WTC11 (cell line): ENCODE measurements at regions not wholly inside any gene's neighbourhood (a gene's known extent, or its start where the extent isn't known, plus 50 kb on each side); places are given as distances from the start of the nearest gene placed in this dataset.

Experiments
- ATAC-seq: fragments of 200-7000 bp; cut with Tn5 transposase; 2 replicates; pipeline ENCODE4 v1.10.0; 2021; ENCODE audit warnings: mild to moderate bottlenecking, moderate library complexity
- CTCF ChIA-PET: fragments of 300-600 bp; sonication (Branson Sonifier 250); formaldehyde crosslinking; loops from one replicate; lab custom pipeline; 2021; ENCODE audit warnings: antibody characterized with exemption; lab: Charles Lee
- POLR2A ChIA-PET: fragments of 350-600 bp; sonication (Branson Sonifier 250); formaldehyde crosslinking; loops from one replicate; lab custom pipeline; 2021; ENCODE audit warnings: antibody characterized with exemption; lab: Charles Lee
- DNase-seq: peaks from one replicate; pipeline ENCODE4 v3.0.0; 2021; ENCODE audit warnings: low spot score
- H3K27ac Mint-ChIP-seq: 2 replicates; pipeline ENCODE4 v1.8.0; 2021; ENCODE audit warnings: mixed read lengths
- H3K27me3 Mint-ChIP-seq: 2 replicates; pipeline ENCODE4 v1.8.0; 2021; ENCODE audit warnings: low read depth, mild to moderate bottlenecking, moderate library complexity, mixed read lengths
- H3K36me3 Mint-ChIP-seq: 2 replicates; pipeline ENCODE4 v1.8.0; 2021; ENCODE audit warnings: mixed read lengths
- H3K4me1 Mint-ChIP-seq: 2 replicates; pipeline ENCODE4 v1.8.0; 2022; ENCODE audit warnings: mixed read lengths
- H3K4me3 Mint-ChIP-seq: 2 replicates; pipeline ENCODE4 v1.8.0; 2021; ENCODE audit warnings: mild to moderate bottlenecking, moderate library complexity, mixed read lengths
- H3K9me3 Mint-ChIP-seq: 2 replicates; pipeline ENCODE4 v1.8.0; 2021; ENCODE audit warnings: mixed read lengths
- E2F1 ChIP-seq: sonication (generic); formaldehyde crosslinking; IDR thresholded peaks from 2 replicates; pipeline ENCODE4 v1.8.0; 2022; ENCODE audit warnings: mild to moderate bottlenecking, missing genetic modification reagents
- ETV6 ChIP-seq: sonication (generic); formaldehyde crosslinking; IDR thresholded peaks from 2 replicates; pipeline ENCODE4 v1.8.1; 2022; ENCODE audit warnings: mild to moderate bottlenecking, missing genetic modification reagents
- FOXP4 ChIP-seq: sonication (generic); formaldehyde crosslinking; IDR thresholded peaks from 2 replicates; pipeline ENCODE4 v1.8.0; 2022; ENCODE audit warnings: mild to moderate bottlenecking, missing genetic modification reagents
- KAT7 ChIP-seq: sonication (generic); formaldehyde crosslinking; IDR thresholded peaks from 2 replicates; pipeline ENCODE4 v1.8.1; 2023; ENCODE audit warnings: missing genetic modification reagents, mild to moderate bottlenecking, borderline replicate concordance
- MXD4 ChIP-seq: fragments of 250-450 bp; sonication (Bioruptor Pico); IDR thresholded peaks from 2 replicates; pipeline ENCODE4 v1.8.0; 2021; ENCODE audit warnings: mild to moderate bottlenecking, moderate library complexity, borderline replicate concordance
- TEAD1 ChIP-seq: sonication (generic); formaldehyde crosslinking; IDR thresholded peaks from 2 replicates; pipeline ENCODE4 v1.8.0; 2022; ENCODE audit warnings: mild to moderate bottlenecking, missing genetic modification reagents
- TP53 ChIP-seq: sonication (generic); formaldehyde crosslinking; IDR thresholded peaks from 2 replicates; pipeline ENCODE4 v1.8.1; 2023; ENCODE audit warnings: mild to moderate bottlenecking, missing genetic modification reagents
- ZNF232 ChIP-seq: sonication (generic); formaldehyde crosslinking; IDR thresholded peaks from 2 replicates; pipeline ENCODE4 v1.8.0; 2022; ENCODE audit warnings: mild to moderate bottlenecking, missing genetic modification reagents
- ZNF423 ChIP-seq: fragments of 250-450 bp; sonication (Bioruptor Pico); IDR thresholded peaks from 2 replicates; pipeline ENCODE4 v2.1.2; 2022; ENCODE audit warnings: mild to moderate bottlenecking, moderate library complexity
- TF ChIP-seq, protein P1 (sequence below): sonication (generic); formaldehyde crosslinking; IDR thresholded peaks from 2 replicates; pipeline ENCODE4 v1.8.1; 2022; ENCODE audit warnings: mild to moderate bottlenecking, missing genetic modification reagents, moderate library complexity, borderline replicate concordance
- TF ChIP-seq, protein P2 (sequence below): sonication (generic); formaldehyde crosslinking; IDR thresholded peaks from 2 replicates; pipeline ENCODE4 v1.8.0; 2022; ENCODE audit warnings: mild to moderate bottlenecking, missing genetic modification reagents
- TF ChIP-seq, protein P3 (sequence below): sonication (generic); formaldehyde crosslinking; IDR thresholded peaks from 2 replicates; pipeline ENCODE4 v1.8.0; 2023; ENCODE audit warnings: missing genetic modification reagents, mild to moderate bottlenecking, borderline replicate concordance
- TF ChIP-seq, protein P4 (sequence below): fragments of 250-450 bp; sonication (Bioruptor Pico); IDR thresholded peaks from 2 replicates; pipeline ENCODE4 v1.9.0; 2021; ENCODE audit warnings: mild to moderate bottlenecking
- TF ChIP-seq, protein P5 (sequence below): sonication (generic); formaldehyde crosslinking; IDR thresholded peaks from 2 replicates; pipeline ENCODE4 v1.8.1; 2023; ENCODE audit warnings: mild to moderate bottlenecking, missing genetic modification reagents, moderate library complexity
- TF ChIP-seq, protein P6 (sequence below): sonication (generic); formaldehyde crosslinking; IDR thresholded peaks from 2 replicates; pipeline ENCODE4 v1.8.1; 2022; ENCODE audit warnings: mild to moderate bottlenecking, moderate library complexity, missing genetic modification reagents
- TF ChIP-seq, protein P7 (sequence below): sonication (generic); formaldehyde crosslinking; IDR thresholded peaks from 2 replicates; pipeline ENCODE4 v1.8.0; 2023; ENCODE audit warnings: mild to moderate bottlenecking, missing genetic modification reagents

- no peaks in the 10 kb centered on the region for H3K27me3 Mint-ChIP-seq
- TF ChIP-seq, protein P1, sequence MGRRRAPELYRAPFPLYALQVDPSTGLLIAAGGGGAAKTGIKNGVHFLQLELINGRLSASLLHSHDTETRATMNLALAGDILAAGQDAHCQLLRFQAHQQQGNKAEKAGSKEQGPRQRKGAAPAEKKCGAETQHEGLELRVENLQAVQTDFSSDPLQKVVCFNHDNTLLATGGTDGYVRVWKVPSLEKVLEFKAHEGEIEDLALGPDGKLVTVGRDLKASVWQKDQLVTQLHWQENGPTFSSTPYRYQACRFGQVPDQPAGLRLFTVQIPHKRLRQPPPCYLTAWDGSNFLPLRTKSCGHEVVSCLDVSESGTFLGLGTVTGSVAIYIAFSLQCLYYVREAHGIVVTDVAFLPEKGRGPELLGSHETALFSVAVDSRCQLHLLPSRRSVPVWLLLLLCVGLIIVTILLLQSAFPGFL = no peak
- no peak for TF ChIP-seq E2F1 (CRISPR knock-in tag)
- no peak for TF ChIP-seq ZNF232 (CRISPR knock-in tag)
- TF ChIP-seq, protein P2, sequence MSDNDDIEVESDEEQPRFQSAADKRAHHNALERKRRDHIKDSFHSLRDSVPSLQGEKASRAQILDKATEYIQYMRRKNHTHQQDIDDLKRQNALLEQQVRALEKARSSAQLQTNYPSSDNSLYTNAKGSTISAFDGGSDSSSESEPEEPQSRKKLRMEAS (CRISPR knock-in tag) = no peak
- no peak for TF ChIP-seq FOXP4 (CRISPR knock-in tag)
- TF ChIP-seq MXD4 (CRISPR knock-in tag) = no peak
- TF ChIP-seq, protein P3, sequence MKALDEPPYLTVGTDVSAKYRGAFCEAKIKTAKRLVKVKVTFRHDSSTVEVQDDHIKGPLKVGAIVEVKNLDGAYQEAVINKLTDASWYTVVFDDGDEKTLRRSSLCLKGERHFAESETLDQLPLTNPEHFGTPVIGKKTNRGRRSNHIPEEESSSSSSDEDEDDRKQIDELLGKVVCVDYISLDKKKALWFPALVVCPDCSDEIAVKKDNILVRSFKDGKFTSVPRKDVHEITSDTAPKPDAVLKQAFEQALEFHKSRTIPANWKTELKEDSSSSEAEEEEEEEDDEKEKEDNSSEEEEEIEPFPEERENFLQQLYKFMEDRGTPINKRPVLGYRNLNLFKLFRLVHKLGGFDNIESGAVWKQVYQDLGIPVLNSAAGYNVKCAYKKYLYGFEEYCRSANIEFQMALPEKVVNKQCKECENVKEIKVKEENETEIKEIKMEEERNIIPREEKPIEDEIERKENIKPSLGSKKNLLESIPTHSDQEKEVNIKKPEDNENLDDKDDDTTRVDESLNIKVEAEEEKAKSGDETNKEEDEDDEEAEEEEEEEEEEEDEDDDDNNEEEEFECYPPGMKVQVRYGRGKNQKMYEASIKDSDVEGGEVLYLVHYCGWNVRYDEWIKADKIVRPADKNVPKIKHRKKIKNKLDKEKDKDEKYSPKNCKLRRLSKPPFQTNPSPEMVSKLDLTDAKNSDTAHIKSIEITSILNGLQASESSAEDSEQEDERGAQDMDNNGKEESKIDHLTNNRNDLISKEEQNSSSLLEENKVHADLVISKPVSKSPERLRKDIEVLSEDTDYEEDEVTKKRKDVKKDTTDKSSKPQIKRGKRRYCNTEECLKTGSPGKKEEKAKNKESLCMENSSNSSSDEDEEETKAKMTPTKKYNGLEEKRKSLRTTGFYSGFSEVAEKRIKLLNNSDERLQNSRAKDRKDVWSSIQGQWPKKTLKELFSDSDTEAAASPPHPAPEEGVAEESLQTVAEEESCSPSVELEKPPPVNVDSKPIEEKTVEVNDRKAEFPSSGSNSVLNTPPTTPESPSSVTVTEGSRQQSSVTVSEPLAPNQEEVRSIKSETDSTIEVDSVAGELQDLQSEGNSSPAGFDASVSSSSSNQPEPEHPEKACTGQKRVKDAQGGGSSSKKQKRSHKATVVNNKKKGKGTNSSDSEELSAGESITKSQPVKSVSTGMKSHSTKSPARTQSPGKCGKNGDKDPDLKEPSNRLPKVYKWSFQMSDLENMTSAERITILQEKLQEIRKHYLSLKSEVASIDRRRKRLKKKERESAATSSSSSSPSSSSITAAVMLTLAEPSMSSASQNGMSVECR = no peak
- TF ChIP-seq TEAD1 (CRISPR knock-in tag) = no peak
- TF ChIP-seq, protein P4, sequence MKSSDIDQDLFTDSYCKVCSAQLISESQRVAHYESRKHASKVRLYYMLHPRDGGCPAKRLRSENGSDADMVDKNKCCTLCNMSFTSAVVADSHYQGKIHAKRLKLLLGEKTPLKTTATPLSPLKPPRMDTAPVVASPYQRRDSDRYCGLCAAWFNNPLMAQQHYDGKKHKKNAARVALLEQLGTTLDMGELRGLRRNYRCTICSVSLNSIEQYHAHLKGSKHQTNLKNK (CRISPR knock-in tag) = no peak
- TF ChIP-seq, protein P5, sequence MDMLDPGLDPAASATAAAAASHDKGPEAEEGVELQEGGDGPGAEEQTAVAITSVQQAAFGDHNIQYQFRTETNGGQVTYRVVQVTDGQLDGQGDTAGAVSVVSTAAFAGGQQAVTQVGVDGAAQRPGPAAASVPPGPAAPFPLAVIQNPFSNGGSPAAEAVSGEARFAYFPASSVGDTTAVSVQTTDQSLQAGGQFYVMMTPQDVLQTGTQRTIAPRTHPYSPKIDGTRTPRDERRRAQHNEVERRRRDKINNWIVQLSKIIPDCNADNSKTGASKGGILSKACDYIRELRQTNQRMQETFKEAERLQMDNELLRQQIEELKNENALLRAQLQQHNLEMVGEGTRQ (CRISPR knock-in tag) = no peak
- no peak for TF ChIP-seq KAT7 (CRISPR knock-in tag)
- TF ChIP-seq, protein P6, sequence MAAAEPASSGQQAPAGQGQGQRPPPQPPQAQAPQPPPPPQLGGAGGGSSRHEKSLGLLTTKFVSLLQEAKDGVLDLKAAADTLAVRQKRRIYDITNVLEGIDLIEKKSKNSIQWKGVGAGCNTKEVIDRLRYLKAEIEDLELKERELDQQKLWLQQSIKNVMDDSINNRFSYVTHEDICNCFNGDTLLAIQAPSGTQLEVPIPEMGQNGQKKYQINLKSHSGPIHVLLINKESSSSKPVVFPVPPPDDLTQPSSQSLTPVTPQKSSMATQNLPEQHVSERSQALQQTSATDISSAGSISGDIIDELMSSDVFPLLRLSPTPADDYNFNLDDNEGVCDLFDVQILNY = no peak
- TF ChIP-seq, protein P7, sequence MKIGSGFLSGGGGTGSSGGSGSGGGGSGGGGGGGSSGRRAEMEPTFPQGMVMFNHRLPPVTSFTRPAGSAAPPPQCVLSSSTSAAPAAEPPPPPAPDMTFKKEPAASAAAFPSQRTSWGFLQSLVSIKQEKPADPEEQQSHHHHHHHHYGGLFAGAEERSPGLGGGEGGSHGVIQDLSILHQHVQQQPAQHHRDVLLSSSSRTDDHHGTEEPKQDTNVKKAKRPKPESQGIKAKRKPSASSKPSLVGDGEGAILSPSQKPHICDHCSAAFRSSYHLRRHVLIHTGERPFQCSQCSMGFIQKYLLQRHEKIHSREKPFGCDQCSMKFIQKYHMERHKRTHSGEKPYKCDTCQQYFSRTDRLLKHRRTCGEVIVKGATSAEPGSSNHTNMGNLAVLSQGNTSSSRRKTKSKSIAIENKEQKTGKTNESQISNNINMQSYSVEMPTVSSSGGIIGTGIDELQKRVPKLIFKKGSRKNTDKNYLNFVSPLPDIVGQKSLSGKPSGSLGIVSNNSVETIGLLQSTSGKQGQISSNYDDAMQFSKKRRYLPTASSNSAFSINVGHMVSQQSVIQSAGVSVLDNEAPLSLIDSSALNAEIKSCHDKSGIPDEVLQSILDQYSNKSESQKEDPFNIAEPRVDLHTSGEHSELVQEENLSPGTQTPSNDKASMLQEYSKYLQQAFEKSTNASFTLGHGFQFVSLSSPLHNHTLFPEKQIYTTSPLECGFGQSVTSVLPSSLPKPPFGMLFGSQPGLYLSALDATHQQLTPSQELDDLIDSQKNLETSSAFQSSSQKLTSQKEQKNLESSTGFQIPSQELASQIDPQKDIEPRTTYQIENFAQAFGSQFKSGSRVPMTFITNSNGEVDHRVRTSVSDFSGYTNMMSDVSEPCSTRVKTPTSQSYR (CRISPR knock-in tag) = no peak
- no peak for TF ChIP-seq ZNF423
- no peak for TF ChIP-seq ETV6
- no peak for TF ChIP-seq TP53 (CRISPR knock-in tag)
These were observed 355.8 kb upstream of the MKI67 start for GRCh38 chr10:128482052-128482451.

More at GRCh38 chr10:128482052-128482451, 355.8 kb upstream of the MKI67 start:
- no peak overlapping the region for H3K4me3 Mint-ChIP-seq
- H3K9me3 Mint-ChIP-seq = peaks cover 8% of the 10 kb centered on the region; the same call in 1 of the 2 replicates
- no peaks in the 10 kb centered on the region for H3K36me3 Mint-ChIP-seq
- ChIA-PET POLR2A (no interaction called here), CTCF (interaction anchor here (0.7 kb wide), 1 partner anchor 180 kb away, joined by 3 read pairs; no protein-coding TSS in a partner anchor)
- ATAC-seq (no peak), DNase-seq (no peak)
- H3K4me1 Mint-ChIP-seq = peaks cover 28% of the 10 kb centered on the region
- H3K27ac Mint-ChIP-seq = no peak overlapping the region
